OCI-LY3 (cell line): ENCODE measurements at regions not wholly inside any gene's neighbourhood (a gene's known extent, or its start where the extent isn't known, plus 50 kb on each side); places are given as distances from the start of the nearest gene placed in this dataset.
"Not testable (repeated sequence)": the region's sequence is repeated elsewhere in the genome, so short reads cannot be mapped to it uniquely, and the experiment has no call there.

Source experiments
- H2AFZ ChIP-seq: fragments of 200-600, 300-600 bp; shearing (Covaris generic); 2 replicates; pipeline ENCODE4 v1.6.0; 2014; ENCODE audit warnings: antibody characterized with exemption, low read depth, low read length
- H3K27ac ChIP-seq: fragments of 200-600, 300-600 bp; sonication (generic); 2 replicates; pipeline ENCODE4 v1.5.1; 2014; ENCODE audit warnings: mild to moderate bottlenecking, low read length, moderate library complexity, mixed read lengths
- H3K27me3 ChIP-seq: fragments of 200-600, 300-600 bp; sonication (generic); 2 replicates; pipeline ENCODE4 v1.6.1; 2014; ENCODE audit warnings: low read depth, low read length, mixed read lengths
- H3K36me3 ChIP-seq: fragments of 200-600, 300-600 bp; sonication (generic); replicated peaks from 2 replicates; pipeline ENCODE3; 2014; ENCODE audit warnings: low read depth, low read length, mixed read lengths
- H3K4me1 ChIP-seq: fragments of 300-600, 200-600 bp; sonication (generic); 2 replicates; pipeline ENCODE4 v1.6.1; 2014; ENCODE audit warnings: low read length, mixed read lengths
- H3K4me2 ChIP-seq: fragments of 200-600, 300-600 bp; sonication (generic); 2 replicates; pipeline ENCODE4 v1.6.1; 2014; ENCODE audit warnings: low read length, mixed read lengths
- H3K4me3 ChIP-seq: fragments of 300-600, 200-600 bp; sonication (generic); 2 replicates; pipeline ENCODE4 v1.5.1; 2014; ENCODE audit warnings: antibody characterized with exemption, mild to moderate bottlenecking, low read length, moderate library complexity
- H3K79me2 ChIP-seq: fragments of 300-600, 200-600 bp; shearing (Covaris generic); 2 replicates; pipeline ENCODE4 v1.6.1; 2014; ENCODE audit warnings: mild to moderate bottlenecking, low read length, mixed read lengths
- H3K9ac ChIP-seq: fragments of 300-600, 200-600 bp; shearing (Covaris generic); 2 replicates; pipeline ENCODE4 v1.6.0; 2014; ENCODE audit warnings: mild to moderate bottlenecking, low read length, moderate library complexity
- H3K9me3 ChIP-seq: fragments of 200-600, 300-600 bp; shearing (Covaris generic); 2 replicates; pipeline ENCODE4 v1.6.1; 2014; ENCODE audit warnings: low read length, mixed read lengths; ENCODE audit not compliant: insufficient read depth
- H4K20me1 ChIP-seq: fragments of 200-600, 300-600 bp; sonication (generic); 2 replicates; pipeline ENCODE4 v1.6.1; 2016; ENCODE audit warnings: low read length, mixed read lengths; ENCODE audit not compliant: insufficient read depth
- EZH2phosphoT487 ChIP-seq: fragments of 200-600 bp; shearing (Covaris generic); IDR thresholded peaks from 2 replicates; pipeline ENCODE4 v1.6.1; 2018; ENCODE audit warnings: antibody characterized with exemption, mixed run types, low read depth
- TF ChIP-seq, protein P1 (sequence below): fragments of 200-600, 300-600 bp; sonication (generic); IDR thresholded peaks from 2 replicates; pipeline ENCODE4 v1.5.1; 2014; ENCODE audit warnings: antibody characterized with exemption, low read length, low read depth

- no peaks in the 10 kb centered on the region for H3K4me1 ChIP-seq
- no peak overlapping the region for H3K9ac ChIP-seq
- no peaks in the 10 kb centered on the region for H4K20me1 ChIP-seq
- no peak overlapping the region for H2AFZ ChIP-seq
- no peak overlapping the region for H3K4me3 ChIP-seq
- no peak for TF ChIP-seq EZH2phosphoT487
- TF ChIP-seq, protein P1, sequence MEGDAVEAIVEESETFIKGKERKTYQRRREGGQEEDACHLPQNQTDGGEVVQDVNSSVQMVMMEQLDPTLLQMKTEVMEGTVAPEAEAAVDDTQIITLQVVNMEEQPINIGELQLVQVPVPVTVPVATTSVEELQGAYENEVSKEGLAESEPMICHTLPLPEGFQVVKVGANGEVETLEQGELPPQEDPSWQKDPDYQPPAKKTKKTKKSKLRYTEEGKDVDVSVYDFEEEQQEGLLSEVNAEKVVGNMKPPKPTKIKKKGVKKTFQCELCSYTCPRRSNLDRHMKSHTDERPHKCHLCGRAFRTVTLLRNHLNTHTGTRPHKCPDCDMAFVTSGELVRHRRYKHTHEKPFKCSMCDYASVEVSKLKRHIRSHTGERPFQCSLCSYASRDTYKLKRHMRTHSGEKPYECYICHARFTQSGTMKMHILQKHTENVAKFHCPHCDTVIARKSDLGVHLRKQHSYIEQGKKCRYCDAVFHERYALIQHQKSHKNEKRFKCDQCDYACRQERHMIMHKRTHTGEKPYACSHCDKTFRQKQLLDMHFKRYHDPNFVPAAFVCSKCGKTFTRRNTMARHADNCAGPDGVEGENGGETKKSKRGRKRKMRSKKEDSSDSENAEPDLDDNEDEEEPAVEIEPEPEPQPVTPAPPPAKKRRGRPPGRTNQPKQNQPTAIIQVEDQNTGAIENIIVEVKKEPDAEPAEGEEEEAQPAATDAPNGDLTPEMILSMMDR, result no peak
- no peaks in the 10 kb centered on the region for H3K36me3 ChIP-seq
- H3K9me3 ChIP-seq, result no peaks in the 10 kb centered on the region
- 0 out of 2 replicates have a peak, but pooled peaks cover 4% of the 10 kb centered on the region for H3K27me3 ChIP-seq
- no peak overlapping the region for H3K4me2 ChIP-seq
- H3K27ac ChIP-seq, result no peak overlapping the region
- no peaks in the 10 kb centered on the region for H3K79me2 ChIP-seq
Observed at GRCh38 chr12:115798309-115798917, 479.1 kb downstream of the MED13L start.

- no peaks in the 10 kb centered on the region for H3K4me1 ChIP-seq
- no peak for TF ChIP-seq EZH2phosphoT487
- TF ChIP-seq, protein P1, result peak; percentile 27
- H3K27ac ChIP-seq, result no peak overlapping the region
- no peaks in the 10 kb centered on the region for H3K9me3 ChIP-seq
- no peak overlapping the region for H3K9ac ChIP-seq
- no peaks in the 10 kb centered on the region for H3K36me3 ChIP-seq
- no peak overlapping the region for H2AFZ ChIP-seq
- no peaks in the 10 kb centered on the region for H4K20me1 ChIP-seq
- no peak overlapping the region for H3K4me2 ChIP-seq
- H3K4me3 ChIP-seq, result no peak overlapping the region
- H3K79me2 ChIP-seq, result no peaks in the 10 kb centered on the region
- H3K27me3 ChIP-seq, result peaks cover 15% of the 10 kb centered on the region; the same call in 1 of the 2 replicates
Observed at GRCh38 chr12:115794659-115795081, 482.8 kb downstream of the MED13L start.

DNA sequence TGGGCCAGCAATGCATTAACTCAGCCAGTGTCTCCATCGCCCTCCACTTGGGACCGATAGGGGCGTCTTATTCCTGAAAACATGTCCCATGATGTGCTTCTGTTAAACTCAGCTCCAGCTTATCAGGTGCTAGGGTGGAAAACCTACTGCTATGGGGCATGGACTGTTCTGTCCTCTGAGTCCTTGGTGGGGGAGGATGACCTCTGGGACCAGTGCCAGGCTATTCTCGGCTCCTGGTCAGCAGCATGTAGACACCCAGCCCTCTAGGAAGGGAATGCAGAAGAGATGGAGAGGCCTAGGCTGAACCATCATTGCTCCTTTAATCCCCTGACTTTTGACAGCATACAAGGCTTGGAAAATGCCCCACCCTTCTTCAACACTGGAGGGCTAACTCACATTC, 486.2 kb downstream of the MED13L start:
- H3K36me3 ChIP-seq, result no peaks in the 10 kb centered on the region
- no peaks in the 10 kb centered on the region for H3K9me3 ChIP-seq
- no peak overlapping the region for H3K27ac ChIP-seq
- H3K9ac ChIP-seq, result no peak overlapping the region
- no peak overlapping the region for H3K4me3 ChIP-seq
- TF ChIP-seq EZH2phosphoT487, result no peak
- TF ChIP-seq, protein P1, result no peak
- H3K27me3 ChIP-seq, result peaks cover 19% of the 10 kb centered on the region; the same call in 1 of the 2 replicates
- H3K4me2 ChIP-seq, result no peak overlapping the region
- H4K20me1 ChIP-seq, result no peaks in the 10 kb centered on the region
- H3K4me1 ChIP-seq, result no peaks in the 10 kb centered on the region
- H2AFZ ChIP-seq, result no peak overlapping the region
- H3K79me2 ChIP-seq, result no peaks in the 10 kb centered on the region

GRCh38 chr12:115790526-115790925, 487.0 kb downstream of the MED13L start:
- no peak overlapping the region for H3K27ac ChIP-seq
- no peaks in the 10 kb centered on the region for H3K79me2 ChIP-seq
- no peak for TF ChIP-seq EZH2phosphoT487
- TF ChIP-seq, protein P1, result no peak
- H3K27me3 ChIP-seq, result peaks cover 19% of the 10 kb centered on the region; the same call in 1 of the 2 replicates
- H3K4me2 ChIP-seq, result no peak overlapping the region
- no peaks in the 10 kb centered on the region for H3K36me3 ChIP-seq
- H3K9me3 ChIP-seq, result no peaks in the 10 kb centered on the region
- no peak overlapping the region for H3K9ac ChIP-seq
- H3K4me1 ChIP-seq, result no peaks in the 10 kb centered on the region
- no peaks in the 10 kb centered on the region for H4K20me1 ChIP-seq
- H3K4me3 ChIP-seq, result no peak overlapping the region
- H2AFZ ChIP-seq, result no peak overlapping the region

DNA sequence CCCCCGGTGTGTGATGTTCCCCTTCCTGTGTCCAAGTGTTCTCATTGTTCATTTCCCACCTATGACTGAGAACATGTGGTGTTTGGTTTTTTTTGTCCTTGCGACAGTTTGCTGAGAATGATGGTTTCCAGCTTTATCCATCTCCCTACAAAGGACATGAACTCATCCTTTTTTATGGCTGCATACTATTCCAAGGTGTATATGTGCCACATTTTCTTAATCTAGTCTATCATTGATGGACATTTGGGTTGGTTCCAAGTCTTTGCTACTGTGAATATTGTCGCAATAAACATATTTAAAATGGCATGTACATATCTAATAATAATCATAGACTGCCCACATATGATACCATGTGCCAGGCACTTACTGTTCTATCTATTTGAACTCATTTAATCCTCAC, 491.0 kb downstream of the MED13L start:
- not testable (repeated sequence) for H3K4me3 ChIP-seq, H3K9me3 ChIP-seq, H3K4me2 ChIP-seq, H3K27ac ChIP-seq, H3K79me2 ChIP-seq, H2AFZ ChIP-seq, H3K4me1 ChIP-seq, H3K36me3 ChIP-seq, H3K9ac ChIP-seq, H4K20me1 ChIP-seq
- H3K27me3 ChIP-seq, result peaks cover 18% of the 10 kb centered on the region; the same call in 1 of the 2 replicates
